ENCODE measurements at regions not wholly inside any gene's neighbourhood (a gene's known extent, or its start where the extent isn't known, plus 50 kb on each side); places are given as distances from the start of the nearest gene placed in this dataset.
A peak's percentile ranks its signal among the peaks of the same experiment; 100 is the strongest.

- Histone ChIP-seq H3K36me3 (no peaks in the 10 kb centered on the region), H3K4me1 (peaks cover 5 to 16% (median 12%) of the 10 kb centered on the region in 6 donors), H3K27ac (peak overlapping the region in 3 of 8 donors; percentile 60 to 75 (median 62)), H3K27me3 (replicated peaks in 1 of 7) (no peaks in the 10 kb centered on the region), H3K4me3 (no peak overlapping the region), H3K9me3 (peaks cover 0 to 24% (median 20%) of the 10 kb centered on the region in 8 donors)
- intact Hi-C loops (cut with DNase I; ENCODE audit: low total_unique reads) = loop anchor here (10.0 kb wide), 1 partner anchor 979 kb away; no protein-coding TSS in a partner anchor
- 87 to 93% (median 89%) methylated on average over 5 of the region's 5 CpGs for WGBS, 5 donors
- TF ChIP-seq CTCF (IDR thresholded peaks at IDR 0.05 in 8 of 11, conservative IDR thresholded peaks at IDR 0.05 in 3 of 11) = no peak
- TF ChIP-seq POLR2AphosphoS5 (IDR thresholded peaks at IDR 0.05) = no peak
- TF ChIP-seq POLR2A (IDR thresholded peaks at IDR 0.05) = no peak
- DNase-seq = no peak
These were observed 93.7 kb downstream of the HHIPL2 start for GRCh38 chr1:222454186-222454585.

GRCh38 chr1:222452031-222452430 is 95.9 kb downstream of the HHIPL2 start:
- H3K4me3 ChIP-seq = no peak overlapping the region
- H3K4me1 ChIP-seq = peaks cover 5 to 16% (median 12%) of the 10 kb centered on the region in 6 donors
- peaks cover 0 to 5% (median 4%) of the 10 kb centered on the region in 8 donors for H3K9me3 ChIP-seq
- TF ChIP-seq POLR2AphosphoS5 (IDR thresholded peaks at IDR 0.05) = no peak
- TF ChIP-seq POLR2A (IDR thresholded peaks at IDR 0.05) = no peak
- no peak for TF ChIP-seq CTCF (IDR thresholded peaks at IDR 0.05 in 8 of 11, conservative IDR thresholded peaks at IDR 0.05 in 3 of 11)
- intact Hi-C loops (cut with DNase I; ENCODE audit: low total_unique reads) = loop anchor here (10.0 kb wide), 1 partner anchor 977 kb away; no protein-coding TSS in a partner anchor
- no peak overlapping the region for H3K27ac ChIP-seq
- no peak for DNase-seq
- 67 to 94% (median 74%) methylated on average over 3 of the region's 3 CpGs for WGBS, 5 donors
- no peaks in the 10 kb centered on the region for H3K36me3 ChIP-seq
- no peaks in the 10 kb centered on the region for H3K27me3 ChIP-seq (replicated peaks in 1 of 7)

- Histone ChIP-seq H3K9me3 (no peaks in the 10 kb centered on the region), H3K4me1 (no peaks in the 10 kb centered on the region), H3K27me3 (replicated peaks in 1 of 7) (no peaks in the 10 kb centered on the region), H3K27ac (no peak overlapping the region), H3K36me3 (no peaks in the 10 kb centered on the region), H3K4me3 (no peak overlapping the region)
- no peak for DNase-seq
- no peak for TF ChIP-seq POLR2AphosphoS5 (IDR thresholded peaks at IDR 0.05)
- no peak for TF ChIP-seq CTCF (IDR thresholded peaks at IDR 0.05 in 8 of 11, conservative IDR thresholded peaks at IDR 0.05 in 3 of 11)
- no peak for TF ChIP-seq POLR2A (IDR thresholded peaks at IDR 0.05)
- 45 to 60% (median 53%) methylated on average over 2 of the region's 2 CpGs for WGBS, 5 donors
- intact Hi-C loops (cut with DNase I; ENCODE audit: low total_unique reads) = no loop called here
These were observed 104.3 kb downstream of the HHIPL2 start for GRCh38 chr1:222443566-222443965.

- H3K9me3 ChIP-seq = no peaks in the 10 kb centered on the region
- no peaks in the 10 kb centered on the region for H3K4me1 ChIP-seq
- intact Hi-C loops (cut with DNase I; ENCODE audit: low total_unique reads) = no loop called here
- WGBS, 5 donors = 85 to 92% (median 88%) methylated on average over 5 of the region's 5 CpGs
- no peak overlapping the region for H3K27ac ChIP-seq
- no peak overlapping the region for H3K4me3 ChIP-seq
- no peaks in the 10 kb centered on the region for H3K36me3 ChIP-seq
- TF ChIP-seq CTCF (IDR thresholded peaks at IDR 0.05 in 8 of 11, conservative IDR thresholded peaks at IDR 0.05 in 3 of 11) = no peak
- TF ChIP-seq POLR2A (IDR thresholded peaks at IDR 0.05) = no peak
- TF ChIP-seq POLR2AphosphoS5 (IDR thresholded peaks at IDR 0.05) = no peak
- DNase-seq = no peak
- no peaks in the 10 kb centered on the region for H3K27me3 ChIP-seq (replicated peaks in 1 of 7)
These were observed 106.8 kb downstream of the HHIPL2 start for GRCh38 chr1:222441066-222441465.
